ENCODE measurements at regions not wholly inside any gene's neighbourhood (a gene's known extent, or its start where the extent isn't known, plus 50 kb on each side); places are given as distances from the start of the nearest gene placed in this dataset.

DNA sequence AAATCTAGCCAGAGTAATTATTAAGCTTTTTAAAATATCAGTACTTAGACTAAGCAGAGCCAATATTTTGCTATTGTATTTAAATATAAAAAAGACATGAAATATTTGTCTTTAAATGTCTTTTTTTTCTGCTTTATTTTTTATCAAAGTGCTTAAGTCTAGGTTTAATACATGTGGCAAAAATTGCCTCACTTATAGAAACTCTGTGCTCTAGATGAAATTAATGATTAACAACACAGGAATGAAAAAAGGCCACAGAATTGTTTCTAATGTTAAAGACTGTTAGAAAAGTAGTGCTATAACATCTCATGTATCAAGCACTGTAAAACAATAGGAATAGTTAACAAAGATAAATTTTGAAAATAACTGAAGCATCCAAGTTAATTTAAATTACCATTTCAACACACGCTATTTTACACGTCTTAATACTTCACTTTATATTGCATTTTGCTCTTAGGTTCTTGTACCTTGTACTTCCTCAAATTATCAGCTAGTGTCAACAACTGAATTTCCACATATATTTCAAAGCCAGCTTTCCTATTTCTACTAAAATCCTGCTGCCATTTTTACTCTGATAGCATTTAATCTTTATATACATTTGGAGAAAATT, 1515.1 kb downstream of the HACE1 start:
- H3K4me3 ChIP-seq (ENCODE audit: extremely low read depth in 1 of 4, insufficient read depth in 2 of 4, low read depth in 3 of 4, low read length in 4 of 4): no peak overlapping the region
- no peak overlapping the region for H2BK20ac ChIP-seq (ENCODE audit: low read length)
- H4K91ac ChIP-seq (replicated peaks; ENCODE audit: insufficient read length, low read length): no peak overlapping the region
- no peaks in the 10 kb centered on the region for H3K36me3 ChIP-seq (ENCODE audit: control insufficient read depth in 2 of 4, insufficient read depth in 4 of 4, low read length in 3 of 4)
- no peaks in the 10 kb centered on the region for H3K9me3 ChIP-seq (ENCODE audit: insufficient read depth in 2 of 2, low read depth in 1 of 2, low read length in 1 of 2)
- no peak overlapping the region for H2BK5ac ChIP-seq (ENCODE audit: low read depth, low read length)
- H3K27ac ChIP-seq (ENCODE audit: low read depth, low read length): no peak overlapping the region
- H3K9ac ChIP-seq (replicated peaks in 1 of 4; ENCODE audit: extremely low read depth in 1 of 4, low read depth in 3 of 4, low read length in 3 of 4): no peak overlapping the region
- H3K18ac ChIP-seq (ENCODE audit: extremely low read depth, low read length): no peak overlapping the region
- H3K23me2 ChIP-seq (ENCODE audit: low read depth, low read length): no peaks in the 10 kb centered on the region
- no peak overlapping the region for H3K4ac ChIP-seq (replicated peaks; ENCODE audit: insufficient read length, low read depth, low read length)
- no peak overlapping the region for H3K56ac ChIP-seq (replicated peaks; ENCODE audit: insufficient read length, low read depth, low read length)
- no peak overlapping the region for H4K8ac ChIP-seq (ENCODE audit: extremely low read depth, insufficient read depth, low read length)
- no peak overlapping the region for H3K4me2 ChIP-seq (ENCODE audit: insufficient read depth in 1 of 2, low read depth in 2 of 2, low read length in 2 of 2)
- DNase-seq (ENCODE audit: low read depth in 1 of 2, low spot score in 2 of 2) (no peak), FAIRE-seq (no peak)
- H3K14ac ChIP-seq (ENCODE audit: insufficient read length): no peak overlapping the region
- no peaks in the 10 kb centered on the region for H3K79me1 ChIP-seq (ENCODE audit: low read depth, low read length)
- no peaks in the 10 kb centered on the region for H3K27me3 ChIP-seq (replicated peaks in 1 of 4; ENCODE audit: control insufficient read depth in 3 of 4, extremely low read depth in 1 of 4, insufficient read depth in 3 of 4, low read length in 3 of 4)
- 94% methylated on average over 2 of the region's 2 CpGs; no CpG with 5 or more reads in 1 of the 2 experiments for WGBS, 2 experiments (ENCODE audit: extremely low coverage in 1 of 2, insufficient coverage in 1 of 2, insufficient read length in 1 of 2, insufficient replicate concordance in 2 of 2, low coverage in 1 of 2, low lambda C conversion rate in 2 of 2, missing lambda C conversion rate in 1 of 2)
- no peak overlapping the region for H2BK12ac ChIP-seq (ENCODE audit: low read depth, low read length)
- H3K79me2 ChIP-seq (ENCODE audit: control insufficient read depth in 1 of 2, insufficient read depth in 2 of 2, low read length in 2 of 2): no peaks in the 10 kb centered on the region
- no peak overlapping the region for H2AFZ ChIP-seq (ENCODE audit: low read length)
- H3K4me1 ChIP-seq (replicated peaks in 1 of 4; ENCODE audit: control insufficient read depth in 3 of 4, insufficient read depth in 4 of 4, low read length in 3 of 4): no peaks in the 10 kb centered on the region
- H3K23ac ChIP-seq (ENCODE audit: insufficient read length): no peak overlapping the region
- no peak overlapping the region for H2BK15ac ChIP-seq (ENCODE audit: low read length)
- no peak overlapping the region for H4K5ac ChIP-seq (ENCODE audit: insufficient read length, low read depth, low read length)
- ChIA-PET CTCF (ENCODE audit: partially characterized antibody) (no interaction called here), POLR2A (ENCODE audit: partially characterized antibody) (no interaction called here)
- TF ChIP-seq HDAC6 (IDR thresholded peaks at IDR 0.05; ENCODE audit: low read depth, low read length): no peak
- TF ChIP-seq KDM5A (IDR thresholded peaks at IDR 0.05; ENCODE audit: low read length): no peak
- no peak for TF ChIP-seq JUND (IDR thresholded peaks at IDR 0.05; ENCODE audit: low read length)
- TF ChIP-seq NRF1 (IDR thresholded peaks at IDR 0.05; ENCODE audit: low read depth, low read length): no peak
- no peaks in the 10 kb centered on the region for H4K20me1 ChIP-seq (replicated peaks in 1 of 2; ENCODE audit: control insufficient read depth in 1 of 2, insufficient read depth in 2 of 2, low read length in 2 of 2)
- H2BK120ac ChIP-seq (replicated peaks; ENCODE audit: low read depth, low read length): no peak overlapping the region
- H2AK5ac ChIP-seq (ENCODE audit: low read depth, low read length): no peak overlapping the region

Data from H1 (cell line).